AG10803 (cell line): ENCODE measurements at regions not wholly inside any gene's neighbourhood (a gene's known extent, or its start where the extent isn't known, plus 50 kb on each side); places are given as distances from the start of the nearest gene placed in this dataset.
A peak's percentile ranks its signal among the peaks of the same experiment; 100 is the strongest.
"Not testable (repeated sequence)": the region's sequence is repeated elsewhere in the genome, so short reads cannot be mapped to it uniquely, and the experiment has no call there.

Source experiments
- DNase-seq: peaks from one replicate; pipeline ENCODE4 v3.0.0; 2010; ENCODE audit warnings: low read depth
- H3K4me3 ChIP-seq: 2 replicates; pipeline ENCODE4 v1.5.1; 2011; ENCODE audit warnings: mild to moderate bottlenecking, low read length, control low read depth
- CTCF ChIP-seq: conservative IDR thresholded peaks from 2 replicates; pipeline ENCODE4 v1.5.1; 2011; ENCODE audit warnings: mild to moderate bottlenecking, low read length, control low read depth, inconsistent platforms

- TF ChIP-seq CTCF: no peak
- peak; percentile 27 for DNase-seq
- no peak overlapping the region for H3K4me3 ChIP-seq
Measured at GRCh38 chr7:112981966-112982365, 104.7 kb downstream of the GPR85 start.

GRCh38 chr7:112979055-112979454, 107.6 kb downstream of the GPR85 start:
- H3K4me3 ChIP-seq, DNase-seq: not testable (repeated sequence)

- not testable (repeated sequence) for H3K4me3 ChIP-seq, DNase-seq
Measured at GRCh38 chr7:112977244-112977955, 109.2 kb downstream of the GPR85 start.

- no peak; the same call in 1 of the 2 replicates for TF ChIP-seq CTCF
- H3K4me3 ChIP-seq: no peak overlapping the region
- DNase-seq: no peak
Measured at GRCh38 chr7:112970771-112971170, 115.9 kb downstream of the GPR85 start.

- TF ChIP-seq CTCF: no peak
- no peak for DNase-seq
- no peak overlapping the region for H3K4me3 ChIP-seq
Measured at GRCh38 chr7:112969946-112970345, 116.7 kb downstream of the GPR85 start.

GRCh38 chr7:112965506-112965905, 121.1 kb downstream of the GPR85 start:
- DNase-seq: peak; percentile 36
- TF ChIP-seq CTCF: no peak
- no peak overlapping the region for H3K4me3 ChIP-seq

GRCh38 chr7:112963634-112964033, 123.0 kb downstream of the GPR85 start:
- no peak for DNase-seq
- H3K4me3 ChIP-seq: no peak overlapping the region
- TF ChIP-seq CTCF: no peak

GRCh38 chr7:112962815-112963214, 123.8 kb downstream of the GPR85 start:
- no peak overlapping the region for H3K4me3 ChIP-seq
- DNase-seq: no peak
- TF ChIP-seq CTCF: no peak
